H1 (cell line): ENCODE measurements at regions not wholly inside any gene's neighbourhood (a gene's known extent, or its start where the extent isn't known, plus 50 kb on each side); places are given as distances from the start of the nearest gene placed in this dataset.

ENCODE experiments used
- CTCF ChIA-PET: fragments of 300-600 bp; sonication (Branson Sonifier 250); formaldehyde crosslinking; loops from one replicate; lab custom pipeline; 2021; ENCODE audit not compliant: partially characterized antibody; lab: Charles Lee
- POLR2A ChIA-PET: fragments of 300-600 bp; sonication (Branson Sonifier 250); formaldehyde crosslinking; loops from one replicate; lab custom pipeline; 2021; ENCODE audit warnings: inconsistent platforms; ENCODE audit not compliant: partially characterized antibody; lab: Charles Lee
- DNase-seq, 2 experiments: peaks; one replicate each; pipeline versions ENCODE4 v3.0.0 to v3.0.0-alpha.2; 2010 to 2022; ENCODE audit warnings: low spot score in 2 of 2, low read depth in 1 of 2, mixed read lengths in 1 of 2
- FAIRE-seq: peaks from 2 replicates; lab custom pipeline; 2011; peaks lifted over from hg19 to GRCh38; lab: Jason Lieb, UNC
- H2AFZ ChIP-seq: 2 replicates; pipeline ENCODE4 v1.8.1; 2012; ENCODE audit warnings: low read length, inconsistent platforms
- H2AK5ac ChIP-seq: 2 replicates; pipeline ENCODE4 v1.6.1; 2013; ENCODE audit warnings: low read depth, low read length
- H2BK120ac ChIP-seq: replicated peaks from 2 replicates; pipeline ENCODE3; 2013; ENCODE audit warnings: low read depth, low read length, inconsistent platforms
- H2BK12ac ChIP-seq: 2 replicates; pipeline ENCODE4 v1.6.1; 2013; ENCODE audit warnings: low read depth, low read length
- H2BK15ac ChIP-seq: 2 replicates; pipeline ENCODE4 v1.6.1; 2013; ENCODE audit warnings: low read length
- H2BK20ac ChIP-seq: 2 replicates; pipeline ENCODE4 v1.6.1; 2013; ENCODE audit warnings: low read length
- H2BK5ac ChIP-seq: 2 replicates; pipeline ENCODE4 v1.6.1; 2013; ENCODE audit warnings: low read depth, low read length
- H3K14ac ChIP-seq: 2 replicates; pipeline ENCODE4 v1.6.1; 2013; ENCODE audit warnings: inconsistent platforms; ENCODE audit not compliant: insufficient read length
- H3K18ac ChIP-seq: 2 replicates; pipeline ENCODE4 v1.6.1; 2013; ENCODE audit warnings: low read length; ENCODE audit errors: extremely low read depth
- H3K23ac ChIP-seq: 2 replicates; pipeline ENCODE4 v1.6.1; 2013; ENCODE audit warnings: inconsistent platforms; ENCODE audit not compliant: insufficient read length
- H3K23me2 ChIP-seq: 2 replicates; pipeline ENCODE4 v1.6.1; 2013; ENCODE audit warnings: low read depth, low read length
- H3K27ac ChIP-seq: 2 replicates; pipeline ENCODE4 v1.6.1; 2011; ENCODE audit warnings: low read depth, low read length, inconsistent platforms
- H3K27me3 ChIP-seq, 4 experiments: replicated peaks in 1 of 4; 1 replicate in 1 of 4; 2 replicates in 3 of 4; pipeline versions ENCODE4 v1.6.1 to v1.8.1; 2011 to 2013; ENCODE audit warnings: low read length in 3 of 4, mild to moderate bottlenecking in 3 of 4, inconsistent platforms in 2 of 4, mixed read lengths in 2 of 4, moderate library complexity in 1 of 4; ENCODE audit not compliant: control insufficient read depth in 3 of 4, insufficient read depth in 3 of 4; ENCODE audit errors: extremely low read depth in 1 of 4
- H3K36me3 ChIP-seq, 4 experiments: 2 replicates each; pipeline versions ENCODE4 v1.6.1 to v1.8.1; 2011 to 2013; ENCODE audit warnings: mild to moderate bottlenecking in 4 of 4, low read length in 3 of 4, moderate library complexity in 2 of 4, control low read depth in 1 of 4, inconsistent platforms in 1 of 4; ENCODE audit not compliant: insufficient read depth in 4 of 4, control insufficient read depth in 2 of 4
- H3K4ac ChIP-seq: replicated peaks from 2 replicates; pipeline ENCODE3; 2013; ENCODE audit warnings: low read length, low read depth, mixed read lengths, inconsistent platforms; ENCODE audit not compliant: insufficient read length
- H3K4me1 ChIP-seq, 4 experiments: replicated peaks in 1 of 4; 1 replicate in 1 of 4; 2 replicates in 3 of 4; pipeline versions ENCODE4 v1.6.1 to v1.8.1; 2011 to 2013; ENCODE audit warnings: low read length in 3 of 4, inconsistent platforms in 2 of 4, mixed read lengths in 1 of 4; ENCODE audit not compliant: insufficient read depth in 4 of 4, control insufficient read depth in 3 of 4
- H3K4me2 ChIP-seq, 2 experiments: 2 replicates each; pipeline versions ENCODE4 v1.6.1 to v1.8.1; 2011 to 2013; ENCODE audit warnings: low read depth in 2 of 2, low read length in 2 of 2, control low read depth in 1 of 2, inconsistent platforms in 1 of 2, mild to moderate bottlenecking in 1 of 2; ENCODE audit not compliant: insufficient read depth in 1 of 2
- H3K4me3 ChIP-seq, 4 experiments: fragments of 200-600, 300-600 bp in 1 of 4; sonication (generic), shearing (Covaris generic), sonication (Bioruptor Twin) in 1 of 4; 2 replicates each; pipeline versions ENCODE4 v1.5.1 to v1.8.1; 2011 to 2016; ENCODE audit warnings: low read length in 4 of 4, low read depth in 3 of 4, control low read depth in 2 of 4, inconsistent platforms in 2 of 4, mild to moderate bottlenecking in 2 of 4, mixed read lengths in 1 of 4, moderate library complexity in 1 of 4; ENCODE audit not compliant: insufficient read depth in 2 of 4; ENCODE audit errors: extremely low read depth in 1 of 4
- H3K56ac ChIP-seq: replicated peaks from 2 replicates; pipeline ENCODE3; 2013; ENCODE audit warnings: low read depth, mild to moderate bottlenecking, mixed read lengths, low read length, inconsistent platforms; ENCODE audit not compliant: insufficient read length
- H3K79me1 ChIP-seq: 2 replicates; pipeline ENCODE4 v1.6.1; 2013; ENCODE audit warnings: low read depth, low read length, control low read depth
- H3K79me2 ChIP-seq, 2 experiments: 2 replicates each; pipeline versions ENCODE4 v1.6.1 to v1.8.1; 2012 to 2013; ENCODE audit warnings: low read length in 2 of 2, mild to moderate bottlenecking in 2 of 2, inconsistent platforms in 1 of 2; ENCODE audit not compliant: insufficient read depth in 2 of 2, control insufficient read depth in 1 of 2
- H3K9ac ChIP-seq, 4 experiments: replicated peaks in 1 of 4; 1 replicate in 1 of 4; 2 replicates in 3 of 4; pipeline versions ENCODE4 v1.6.1 to v1.8.1; 2011 to 2013; ENCODE audit warnings: low read depth in 3 of 4, low read length in 3 of 4, control low read depth in 2 of 4, mild to moderate bottlenecking in 2 of 4, moderate library complexity in 2 of 4, inconsistent platforms in 1 of 4; ENCODE audit errors: extremely low read depth in 1 of 4
- H3K9me3 ChIP-seq, 2 experiments: 2 replicates each; pipeline versions ENCODE4 v1.6.1 to v1.8.1; 2012 to 2013; ENCODE audit warnings: mild to moderate bottlenecking in 2 of 2, moderate library complexity in 2 of 2, control low read depth in 1 of 2, inconsistent platforms in 1 of 2, low read depth in 1 of 2, low read length in 1 of 2, mixed read lengths in 1 of 2; ENCODE audit not compliant: insufficient read depth in 2 of 2
- H4K20me1 ChIP-seq, 2 experiments: replicated peaks in 1 of 2; 2 replicates each; pipeline versions ENCODE3 to v1.8.1; 2011 to 2013; ENCODE audit warnings: inconsistent platforms in 2 of 2, low read length in 2 of 2, mild to moderate bottlenecking in 1 of 2; ENCODE audit not compliant: insufficient read depth in 2 of 2, control insufficient read depth in 1 of 2
- H4K5ac ChIP-seq: 2 replicates; pipeline ENCODE4 v1.6.1; 2013; ENCODE audit warnings: low read length, low read depth, mixed read lengths, inconsistent platforms; ENCODE audit not compliant: insufficient read length
- H4K8ac ChIP-seq: 2 replicates; pipeline ENCODE4 v1.8.0; 2013; ENCODE audit warnings: mild to moderate bottlenecking, moderate library complexity, low read length, inconsistent platforms; ENCODE audit not compliant: insufficient read depth; ENCODE audit errors: extremely low read depth
- H4K91ac ChIP-seq: replicated peaks from 2 replicates; pipeline ENCODE3; 2013; ENCODE audit warnings: low read length, mixed read lengths, inconsistent platforms; ENCODE audit not compliant: insufficient read length
- CEBPB ChIP-seq: IDR thresholded peaks from 2 replicates; pipeline ENCODE4 v1.6.1; 2012; ENCODE audit warnings: low read depth, low read length
- E2F6 ChIP-seq: IDR thresholded peaks from 2 replicates; pipeline ENCODE4 v1.6.1; 2012; ENCODE audit warnings: inconsistent platforms
- FOSL1 ChIP-seq: IDR thresholded peaks from 2 replicates; pipeline ENCODE4 v1.6.1; 2011; ENCODE audit warnings: mild to moderate bottlenecking, low read depth, low read length, moderate library complexity; ENCODE audit not compliant: insufficient read depth
- KDM1A ChIP-seq: fragments of 200-600, 300-600 bp; sonication (generic); IDR thresholded peaks from 2 replicates; pipeline ENCODE4 v1.7.1; 2016; ENCODE audit warnings: mild to moderate bottlenecking, low read length, borderline replicate concordance
- KDM4A ChIP-seq: IDR thresholded peaks from one replicate; pipeline ENCODE4 v1.7.1; 2012; ENCODE audit warnings: low read depth, mild to moderate bottlenecking, moderate library complexity, low read length, inconsistent platforms; ENCODE audit not compliant: severe bottlenecking
- MAFK ChIP-seq: IDR thresholded peaks from 2 replicates; pipeline ENCODE4 v1.6.1; 2012; ENCODE audit warnings: low read depth, mild to moderate bottlenecking, improper control_type of control experiment, low read length
- NANOG ChIP-seq: IDR thresholded peaks from 2 replicates; pipeline ENCODE4 v1.6.1; 2011; ENCODE audit warnings: low read length, low read depth, mild to moderate bottlenecking, inconsistent platforms; ENCODE audit not compliant: insufficient read depth, poor library complexity, severe bottlenecking
- NRF1 ChIP-seq: IDR thresholded peaks from 2 replicates; pipeline ENCODE4 v1.6.1; 2011; ENCODE audit warnings: mild to moderate bottlenecking, low read depth, low read length, improper control_type of control experiment
- POLR2AphosphoS5 ChIP-seq: IDR thresholded peaks from 2 replicates; pipeline ENCODE4 v1.6.1; 2011; ENCODE audit warnings: low read depth, low read length
- SIX5 ChIP-seq: IDR thresholded peaks from 2 replicates; pipeline ENCODE4 v1.6.1; 2011; ENCODE audit warnings: mild to moderate bottlenecking, low read depth, low read length
- SUZ12 ChIP-seq: fragments of 200-600 bp; sonication (generic); IDR thresholded peaks from 2 replicates; pipeline ENCODE4 v1.6.1; 2012; ENCODE audit warnings: mild to moderate bottlenecking, inconsistent platforms, low read length, moderate library complexity, mixed read lengths
- TAF1 ChIP-seq: IDR thresholded peaks from 2 replicates; pipeline ENCODE4 v1.6.1; 2011; ENCODE audit warnings: mild to moderate bottlenecking, low read depth, low read length
- TEAD4 ChIP-seq: IDR thresholded peaks from 2 replicates; pipeline ENCODE4 v1.6.1; 2012; ENCODE audit warnings: low read depth, low read length, inconsistent platforms, mixed read lengths
- WGBS, 2 experiments: shearing (Covaris generic) in 1 of 2; methylation state at CpG; one replicate each; pipeline versions ENCODE4 v1.1.6 to v1.1.7; 2013 to 2015; ENCODE audit warnings: low lambda C conversion rate in 2 of 2, mixed read lengths in 2 of 2, inconsistent platforms in 1 of 2, low coverage in 1 of 2, missing lambda C conversion rate in 1 of 2; ENCODE audit not compliant: insufficient replicate concordance in 2 of 2, insufficient coverage in 1 of 2, insufficient read length in 1 of 2; ENCODE audit errors: extremely low coverage in 1 of 2, missing lambda C conversion rate in 1 of 2; 5-methylcytosine and 5-hydroxymethylcytosine counted together

GRCh38 chr4:115433491-115433890 is 320.1 kb upstream of the NDST4 start:
- H2AFZ ChIP-seq: no peak overlapping the region
- no peak overlapping the region for H3K56ac ChIP-seq
- no peaks in the 10 kb centered on the region for H3K27me3 ChIP-seq
- no peaks in the 10 kb centered on the region for H3K9me3 ChIP-seq
- no peak overlapping the region for H3K14ac ChIP-seq
- no peaks in the 10 kb centered on the region for H3K79me1 ChIP-seq
- H3K18ac ChIP-seq: no peak overlapping the region
- no peaks in the 10 kb centered on the region for H3K79me2 ChIP-seq
- H2BK20ac ChIP-seq: no peak overlapping the region
- FAIRE-seq (no peak), DNase-seq (no peak)
- H4K20me1 ChIP-seq: no peaks in the 10 kb centered on the region
- no peak overlapping the region for H3K4ac ChIP-seq
- ChIA-PET POLR2A (no interaction called here), CTCF (interaction anchor here (0.6 kb wide), 1 partner anchor 118 kb away, joined by 3 read pairs; no protein-coding TSS in a partner anchor)
- H4K5ac ChIP-seq: no peak overlapping the region
- H3K4me2 ChIP-seq: no peak overlapping the region
- H3K23ac ChIP-seq: no peak overlapping the region
- H3K9ac ChIP-seq: no peak overlapping the region
- H3K4me1 ChIP-seq: no peaks in the 10 kb centered on the region
- no peak overlapping the region for H2AK5ac ChIP-seq
- H3K27ac ChIP-seq: no peak overlapping the region
- H4K91ac ChIP-seq: no peak overlapping the region
- no peak overlapping the region for H2BK15ac ChIP-seq
- H2BK12ac ChIP-seq: no peak overlapping the region
- H2BK120ac ChIP-seq: no peak overlapping the region
- no peak overlapping the region for H3K4me3 ChIP-seq
- H3K23me2 ChIP-seq: no peaks in the 10 kb centered on the region
- TF ChIP-seq KDM1A (no peak), FOSL1 (no peak), KDM4A (no peak), TEAD4 (no peak), NANOG (no peak), MAFK (no peak), TAF1 (no peak), SUZ12 (no peak), POLR2AphosphoS5 (no peak), E2F6 (no peak), NRF1 (no peak), SIX5 (no peak), CEBPB (no peak)
- H4K8ac ChIP-seq: no peak overlapping the region
- H2BK5ac ChIP-seq: no peak overlapping the region
- 85% methylated on average over 1 of the region's 1 CpG; no CpG with 5 or more reads in 1 of the 2 experiments for WGBS, 2 experiments
- no peaks in the 10 kb centered on the region for H3K36me3 ChIP-seq
